Motor neuron (in vitro differentiated cells): ENCODE measurements at regions not wholly inside any gene's neighbourhood (a gene's known extent, or its start where the extent isn't known, plus 50 kb on each side); places are given as distances from the start of the nearest gene placed in this dataset.
A peak's percentile ranks its signal among the peaks of the same experiment; 100 is the strongest.

Source experiments
- ATAC-seq, 8 experiments: fragments of 200-7000 bp; cut with Tn5 transposase; replicated peaks in 6 of 8; 2 replicates each; pipeline ENCODE4 v1.8.0; 2021; ENCODE audit warnings: mild to moderate bottlenecking in 8 of 8, moderate library complexity in 8 of 8
- H3K27ac ChIP-seq, 2 donors: fragments of 250-450 bp; sonication (Bioruptor Pico); 2 replicates each; pipeline ENCODE4 v1.9.0; 2021; ENCODE audit warnings: antibody characterized with exemption in 2 of 2, mild to moderate bottlenecking in 2 of 2, moderate library complexity in 1 of 2
- H3K4me1 ChIP-seq, 2 donors: fragments of 250-450 bp; sonication (Bioruptor Pico); replicated peaks in 1 of 2; 2 replicates each; pipeline ENCODE4 v1.6.1; 2021; ENCODE audit warnings: antibody characterized with exemption in 2 of 2, mild to moderate bottlenecking in 2 of 2, moderate library complexity in 1 of 2
- H3K4me3 ChIP-seq, 5 donors: fragments of 250-450 bp; sonication (Bioruptor Pico); 2 replicates each; pipeline ENCODE4 v1.9.0; 2021; ENCODE audit warnings: antibody characterized with exemption in 5 of 5, mild to moderate bottlenecking in 5 of 5, moderate library complexity in 4 of 5
- WGBS, 10 experiments: fragments of 450-650 bp; shearing (Covaris generic); methylation state at CpG; one replicate each; pipeline ENCODE4 v1.0.0; 2022; 5-methylcytosine and 5-hydroxymethylcytosine counted together
- in situ Hi-C, 9 experiments: fragments of 400-800 bp; cut with MboI; loops; one replicate each; pipeline ENCODE4 v1.15.0; 2021; ENCODE audit warnings: low sequenced_read_pairs in 9 of 9, low pct_unique_long_range_greater_than_20kb in 2 of 9; ENCODE audit not compliant: unreplicated experiment in 9 of 9

- ATAC-seq, result no peak
- in situ Hi-C loops, result loop anchor here in 3 of 9 experiments (25.0 kb wide), 2 partner anchors 99 to 624 kb away; no protein-coding TSS in a partner anchor
- no peak overlapping the region for H3K4me3 ChIP-seq
- peaks cover 8 to 11% of the 10 kb centered on the region in 2 donors for H3K4me1 ChIP-seq
- H3K27ac ChIP-seq, result no peak overlapping the region
These were observed 80.2 kb upstream of the WWC1 start for GRCh38 chr5:168211245-168211644.

GRCh38 chr5:168211936-168212335 lies 79.5 kb upstream of the WWC1 start:
- WGBS, 10 experiments, result 60 to 100% (median 78%) methylated on average over 1 to 6 of the region's 6 CpGs; no CpG with 5 or more reads in 1 of the 10 experiments
- Histone ChIP-seq H3K27ac (no peak overlapping the region), H3K4me1 (peaks cover 8 to 11% of the 10 kb centered on the region in 2 donors), H3K4me3 (no peak overlapping the region)
- ATAC-seq, result no peak
- in situ Hi-C loops, result loop anchor here in 3 of 9 experiments (25.0 kb wide), 2 partner anchors 100 to 625 kb away; no protein-coding TSS in a partner anchor

- Histone ChIP-seq H3K4me1 (peaks cover 7 to 11% of the 10 kb centered on the region in 2 donors), H3K27ac (no peak overlapping the region), H3K4me3 (no peak overlapping the region)
- in situ Hi-C loops, result loop anchor here in 3 of 9 experiments (25.0 kb wide), 2 partner anchors 102 to 627 kb away; no protein-coding TSS in a partner anchor
- WGBS, 10 experiments, result 100% methylated on average over 1 to 2 of the region's 3 CpGs; no CpG with 5 or more reads in 8 of the 10 experiments
- no peak for ATAC-seq
These were observed 77.4 kb upstream of the WWC1 start for GRCh38 chr5:168214071-168214470.

- Histone ChIP-seq H3K4me1 (peaks cover 7% of the 10 kb centered on the region in 2 donors), H3K27ac (no peak overlapping the region), H3K4me3 (no peak overlapping the region)
- in situ Hi-C loops, result loop anchor here in 3 of 9 experiments (25.0 kb wide), 2 partner anchors 103 to 628 kb away; no protein-coding TSS in a partner anchor
- 80 to 100% (median 98%) methylated on average over 1 to 6 of the region's 13 CpGs; no CpG with 5 or more reads in 2 of the 10 experiments for WGBS, 10 experiments
- ATAC-seq, result no peak
These were observed 76.6 kb upstream of the WWC1 start for GRCh38 chr5:168214886-168215285.

- no peak overlapping the region for H3K27ac ChIP-seq
- H3K4me1 ChIP-seq, result peaks cover 5 to 6% of the 10 kb centered on the region in 2 donors
- WGBS, 10 experiments, result 50 to 71% (median 58%) methylated on average over 1 to 5 of the region's 7 CpGs; no CpG with 5 or more reads in 4 of the 10 experiments
- no peak for ATAC-seq
- in situ Hi-C loops, result loop anchor here in 3 of 9 experiments (25.0 kb wide), 2 partner anchors 103 to 628 kb away; no protein-coding TSS in a partner anchor
- H3K4me3 ChIP-seq, result no peak overlapping the region
These were observed 75.8 kb upstream of the WWC1 start for GRCh38 chr5:168215646-168216045.

- in situ Hi-C loops, result loop anchor here in 3 of 9 experiments (25.0 kb wide), 2 partner anchors 105 to 630 kb away; no protein-coding TSS in a partner anchor
These were observed 74.5 kb upstream of the WWC1 start for GRCh38 chr5:168216989-168217388.

GRCh38 chr5:168217497-168217896 lies 73.9 kb upstream of the WWC1 start:
- no peak overlapping the region for H3K4me3 ChIP-seq
- H3K27ac ChIP-seq, result no peak overlapping the region
- in situ Hi-C loops, result loop anchor here in 3 of 9 experiments (25.0 kb wide), 2 partner anchors 105 to 630 kb away; no protein-coding TSS in a partner anchor
- H3K4me1 ChIP-seq, result peaks cover 5 to 6% of the 10 kb centered on the region in 2 donors
- WGBS, 10 experiments, result 65 to 100% (median 89%) methylated on average over 1 to 7 of the region's 7 CpGs; no CpG with 5 or more reads in 2 of the 10 experiments
- no peak for ATAC-seq

More at GRCh38 chr5:168216989-168217388, 74.5 kb upstream of the WWC1 start:
- H3K4me1 ChIP-seq, result peaks cover 5 to 6% of the 10 kb centered on the region in 2 donors
- 0 to 100% (median 83%) methylated on average over 1 of the region's 2 CpGs; no CpG with 5 or more reads in 4 of the 10 experiments for WGBS, 10 experiments
- ATAC-seq, result no peak
- no peak overlapping the region for H3K4me3 ChIP-seq
- no peak overlapping the region for H3K27ac ChIP-seq

- in situ Hi-C loops, result loop anchor here in 3 of 9 experiments (25.0 kb wide), 2 partner anchors 106 to 631 kb away; no protein-coding TSS in a partner anchor
- 0 to 100% (median 59%) methylated on average over 2 to 6 of the region's 9 CpGs; no CpG with 5 or more reads in 1 of the 10 experiments for WGBS, 10 experiments
- Histone ChIP-seq H3K4me1 (peaks cover 5 to 6% of the 10 kb centered on the region in 2 donors), H3K27ac (no peak overlapping the region), H3K4me3 (no peak overlapping the region)
- no peak for ATAC-seq
These were observed 72.7 kb upstream of the WWC1 start for GRCh38 chr5:168218746-168219145.

GRCh38 chr5:168219515-168220410 lies 71.7 kb upstream of the WWC1 start:
- Histone ChIP-seq H3K27ac (no peak overlapping the region), H3K4me1 (peaks cover 5 to 6% of the 10 kb centered on the region in 2 donors), H3K4me3 (no peak overlapping the region)
- WGBS, 10 experiments, result 0 to 84% (median 31%) methylated on average over 2 to 7 of the region's 8 CpGs
- in situ Hi-C loops, result loop anchor here in 4 of 9 experiments (10.0 to 25.0 kb wide), 3 partner anchors 105 to 632 kb away; no protein-coding TSS in a partner anchor
- peak; percentile 65 to 91 (median 80) for ATAC-seq

- ATAC-seq, result no peak
- Histone ChIP-seq H3K27ac (no peak overlapping the region), H3K4me3 (no peak overlapping the region), H3K4me1 (peaks cover 6 to 8% of the 10 kb centered on the region in 2 donors)
- WGBS, 10 experiments, result 59 to 96% (median 84%) methylated on average over 3 to 5 of the region's 5 CpGs; no CpG with 5 or more reads in 5 of the 10 experiments
- in situ Hi-C loops, result loop anchor here in 4 of 9 experiments (10.0 to 25.0 kb wide), 3 partner anchors 109 to 637 kb away; no protein-coding TSS in a partner anchor
These were observed 67.4 kb upstream of the WWC1 start for GRCh38 chr5:168224085-168224484.

- H3K4me3 ChIP-seq, result no peak overlapping the region
- in situ Hi-C loops, result loop anchor here in 1 of 9 experiments (10.0 kb wide), 1 partner anchor 111 kb away; no protein-coding TSS in a partner anchor
- H3K4me1 ChIP-seq, result peaks cover 0 to 4% of the 10 kb centered on the region in 2 donors
- ATAC-seq, result no peak
- H3K27ac ChIP-seq, result no peak overlapping the region
- WGBS, 10 experiments, result 75 to 100% (median 94%) methylated on average over 1 to 6 of the region's 10 CpGs; no CpG with 5 or more reads in 5 of the 10 experiments
These were observed 65.4 kb upstream of the WWC1 start for GRCh38 chr5:168226012-168226411.

- Histone ChIP-seq H3K4me1 (peaks cover 0 to 4% of the 10 kb centered on the region in 2 donors), H3K27ac (no peak overlapping the region), H3K4me3 (no peak overlapping the region)
- peak in 1 of 8 experiments; percentile 23 for ATAC-seq
- in situ Hi-C loops, result loop anchor here in 1 of 9 experiments (10.0 kb wide), 1 partner anchor 112 kb away; no protein-coding TSS in a partner anchor
- WGBS, 10 experiments, result 16 to 100% (median 73%) methylated on average over 1 to 5 of the region's 8 CpGs; no CpG with 5 or more reads in 4 of the 10 experiments
These were observed 64.4 kb upstream of the WWC1 start for GRCh38 chr5:168227001-168227400.
